WTC11 (cell line): ENCODE measurements at regions not wholly inside any gene's neighbourhood (a gene's known extent, or its start where the extent isn't known, plus 50 kb on each side); places are given as distances from the start of the nearest gene placed in this dataset.

Experiments
- ATAC-seq: fragments of 200-7000 bp; cut with Tn5 transposase; 2 replicates; pipeline ENCODE4 v1.10.0; 2021; ENCODE audit warnings: mild to moderate bottlenecking, moderate library complexity
- CTCF ChIA-PET: fragments of 300-600 bp; sonication (Branson Sonifier 250); formaldehyde crosslinking; loops from one replicate; lab custom pipeline; 2021; ENCODE audit warnings: antibody characterized with exemption; lab: Charles Lee
- POLR2A ChIA-PET: fragments of 350-600 bp; sonication (Branson Sonifier 250); formaldehyde crosslinking; loops from one replicate; lab custom pipeline; 2021; ENCODE audit warnings: antibody characterized with exemption; lab: Charles Lee
- DNase-seq: peaks from one replicate; pipeline ENCODE4 v3.0.0; 2021; ENCODE audit warnings: low spot score
- H3K27ac Mint-ChIP-seq: 2 replicates; pipeline ENCODE4 v1.8.0; 2021; ENCODE audit warnings: mixed read lengths
- H3K27me3 Mint-ChIP-seq: 2 replicates; pipeline ENCODE4 v1.8.0; 2021; ENCODE audit warnings: low read depth, mild to moderate bottlenecking, moderate library complexity, mixed read lengths
- H3K36me3 Mint-ChIP-seq: 2 replicates; pipeline ENCODE4 v1.8.0; 2021; ENCODE audit warnings: mixed read lengths
- H3K4me1 Mint-ChIP-seq: 2 replicates; pipeline ENCODE4 v1.8.0; 2022; ENCODE audit warnings: mixed read lengths
- H3K4me3 Mint-ChIP-seq: 2 replicates; pipeline ENCODE4 v1.8.0; 2021; ENCODE audit warnings: mild to moderate bottlenecking, moderate library complexity, mixed read lengths
- H3K9me3 Mint-ChIP-seq: 2 replicates; pipeline ENCODE4 v1.8.0; 2021; ENCODE audit warnings: mixed read lengths
- ATF1 ChIP-seq: sonication (generic); formaldehyde crosslinking; IDR thresholded peaks from 2 replicates; pipeline ENCODE4 v1.8.1; 2023; ENCODE audit warnings: mild to moderate bottlenecking, moderate library complexity, missing genetic modification reagents
- EMX1 ChIP-seq: fragments of 250-450 bp; sonication (Bioruptor Pico); IDR thresholded peaks from 2 replicates; pipeline ENCODE4 v1.8.0; 2021; ENCODE audit warnings: mild to moderate bottlenecking
- ESRRA ChIP-seq: sonication (generic); formaldehyde crosslinking; IDR thresholded peaks from 2 replicates; pipeline ENCODE4 v1.8.1; 2022; ENCODE audit warnings: mild to moderate bottlenecking, missing genetic modification reagents, borderline replicate concordance
- FOXJ3 ChIP-seq: sonication (generic); formaldehyde crosslinking; IDR thresholded peaks from 2 replicates; pipeline ENCODE4 v1.9.0; 2021; ENCODE audit warnings: missing genetic modification reagents, mild to moderate bottlenecking, borderline replicate concordance
- GRHL2 ChIP-seq: fragments of 250-450 bp; sonication (Bioruptor Pico); IDR thresholded peaks from 2 replicates; pipeline ENCODE4 v1.8.0; 2022; ENCODE audit warnings: mild to moderate bottlenecking, moderate library complexity; ENCODE audit not compliant: insufficient replicate concordance, severe bottlenecking
- JAZF1 ChIP-seq: fragments of 250-450 bp; sonication (Bioruptor Pico); IDR thresholded peaks from 2 replicates; pipeline ENCODE4 v1.9.0; 2021; ENCODE audit warnings: moderate library complexity, mild to moderate bottlenecking, inconsistent platforms
- NFE2L1 ChIP-seq: sonication (generic); formaldehyde crosslinking; IDR thresholded peaks from 2 replicates; pipeline ENCODE4 v1.8.1; 2023; ENCODE audit warnings: missing genetic modification reagents
- SMAD4 ChIP-seq: sonication (generic); formaldehyde crosslinking; IDR thresholded peaks from 2 replicates; pipeline ENCODE4 v1.8.0; 2022; ENCODE audit warnings: mild to moderate bottlenecking, missing genetic modification reagents
- ZNF232 ChIP-seq: sonication (generic); formaldehyde crosslinking; IDR thresholded peaks from 2 replicates; pipeline ENCODE4 v1.8.0; 2022; ENCODE audit warnings: mild to moderate bottlenecking, missing genetic modification reagents
- ZNF671 ChIP-seq: fragments of 250-450 bp; sonication (Bioruptor Pico); IDR thresholded peaks from 2 replicates; pipeline ENCODE4 v1.8.0; 2021; ENCODE audit warnings: mild to moderate bottlenecking
- TF ChIP-seq, protein P1 (sequence below): sonication (generic); formaldehyde crosslinking; IDR thresholded peaks from 2 replicates; pipeline ENCODE4 v1.8.0; 2023; ENCODE audit warnings: missing genetic modification reagents, mild to moderate bottlenecking, borderline replicate concordance
- TF ChIP-seq, protein P2 (sequence below): sonication (generic); formaldehyde crosslinking; IDR thresholded peaks from 2 replicates; pipeline ENCODE4 v1.8.1; 2022; ENCODE audit warnings: missing genetic modification reagents, borderline replicate concordance
- TF ChIP-seq, protein P3 (sequence below): sonication (generic); formaldehyde crosslinking; IDR thresholded peaks from 2 replicates; pipeline ENCODE4 v1.8.0; 2023; ENCODE audit warnings: missing genetic modification reagents
- TF ChIP-seq, protein P4 (sequence below): sonication (generic); formaldehyde crosslinking; IDR thresholded peaks from 2 replicates; pipeline ENCODE4 v1.8.1; 2023; ENCODE audit warnings: mild to moderate bottlenecking, moderate library complexity, missing genetic modification reagents
- TF ChIP-seq, protein P5 (sequence below): sonication (generic); formaldehyde crosslinking; IDR thresholded peaks from 2 replicates; pipeline ENCODE4 v1.8.0; 2022; ENCODE audit warnings: mild to moderate bottlenecking, missing genetic modification reagents
- TF ChIP-seq, protein P6 (sequence below): fragments of 250-450 bp; sonication (Bioruptor Pico); IDR thresholded peaks from 2 replicates; pipeline ENCODE4 v1.8.0; 2021; ENCODE audit warnings: mild to moderate bottlenecking
- TF ChIP-seq, protein P7 (sequence below): sonication (generic); formaldehyde crosslinking; conservative IDR thresholded peaks from 2 replicates; pipeline ENCODE4 v1.8.1; 2023; ENCODE audit warnings: mild to moderate bottlenecking, low read depth, missing genetic modification reagents, moderate library complexity

GRCh38 chr21:15309721-15310120 is 244.9 kb upstream of the NRIP1 start (continued):
- TF ChIP-seq, protein P1, sequence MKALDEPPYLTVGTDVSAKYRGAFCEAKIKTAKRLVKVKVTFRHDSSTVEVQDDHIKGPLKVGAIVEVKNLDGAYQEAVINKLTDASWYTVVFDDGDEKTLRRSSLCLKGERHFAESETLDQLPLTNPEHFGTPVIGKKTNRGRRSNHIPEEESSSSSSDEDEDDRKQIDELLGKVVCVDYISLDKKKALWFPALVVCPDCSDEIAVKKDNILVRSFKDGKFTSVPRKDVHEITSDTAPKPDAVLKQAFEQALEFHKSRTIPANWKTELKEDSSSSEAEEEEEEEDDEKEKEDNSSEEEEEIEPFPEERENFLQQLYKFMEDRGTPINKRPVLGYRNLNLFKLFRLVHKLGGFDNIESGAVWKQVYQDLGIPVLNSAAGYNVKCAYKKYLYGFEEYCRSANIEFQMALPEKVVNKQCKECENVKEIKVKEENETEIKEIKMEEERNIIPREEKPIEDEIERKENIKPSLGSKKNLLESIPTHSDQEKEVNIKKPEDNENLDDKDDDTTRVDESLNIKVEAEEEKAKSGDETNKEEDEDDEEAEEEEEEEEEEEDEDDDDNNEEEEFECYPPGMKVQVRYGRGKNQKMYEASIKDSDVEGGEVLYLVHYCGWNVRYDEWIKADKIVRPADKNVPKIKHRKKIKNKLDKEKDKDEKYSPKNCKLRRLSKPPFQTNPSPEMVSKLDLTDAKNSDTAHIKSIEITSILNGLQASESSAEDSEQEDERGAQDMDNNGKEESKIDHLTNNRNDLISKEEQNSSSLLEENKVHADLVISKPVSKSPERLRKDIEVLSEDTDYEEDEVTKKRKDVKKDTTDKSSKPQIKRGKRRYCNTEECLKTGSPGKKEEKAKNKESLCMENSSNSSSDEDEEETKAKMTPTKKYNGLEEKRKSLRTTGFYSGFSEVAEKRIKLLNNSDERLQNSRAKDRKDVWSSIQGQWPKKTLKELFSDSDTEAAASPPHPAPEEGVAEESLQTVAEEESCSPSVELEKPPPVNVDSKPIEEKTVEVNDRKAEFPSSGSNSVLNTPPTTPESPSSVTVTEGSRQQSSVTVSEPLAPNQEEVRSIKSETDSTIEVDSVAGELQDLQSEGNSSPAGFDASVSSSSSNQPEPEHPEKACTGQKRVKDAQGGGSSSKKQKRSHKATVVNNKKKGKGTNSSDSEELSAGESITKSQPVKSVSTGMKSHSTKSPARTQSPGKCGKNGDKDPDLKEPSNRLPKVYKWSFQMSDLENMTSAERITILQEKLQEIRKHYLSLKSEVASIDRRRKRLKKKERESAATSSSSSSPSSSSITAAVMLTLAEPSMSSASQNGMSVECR (CRISPR knock-in tag): no peak
- TF ChIP-seq, protein P2, sequence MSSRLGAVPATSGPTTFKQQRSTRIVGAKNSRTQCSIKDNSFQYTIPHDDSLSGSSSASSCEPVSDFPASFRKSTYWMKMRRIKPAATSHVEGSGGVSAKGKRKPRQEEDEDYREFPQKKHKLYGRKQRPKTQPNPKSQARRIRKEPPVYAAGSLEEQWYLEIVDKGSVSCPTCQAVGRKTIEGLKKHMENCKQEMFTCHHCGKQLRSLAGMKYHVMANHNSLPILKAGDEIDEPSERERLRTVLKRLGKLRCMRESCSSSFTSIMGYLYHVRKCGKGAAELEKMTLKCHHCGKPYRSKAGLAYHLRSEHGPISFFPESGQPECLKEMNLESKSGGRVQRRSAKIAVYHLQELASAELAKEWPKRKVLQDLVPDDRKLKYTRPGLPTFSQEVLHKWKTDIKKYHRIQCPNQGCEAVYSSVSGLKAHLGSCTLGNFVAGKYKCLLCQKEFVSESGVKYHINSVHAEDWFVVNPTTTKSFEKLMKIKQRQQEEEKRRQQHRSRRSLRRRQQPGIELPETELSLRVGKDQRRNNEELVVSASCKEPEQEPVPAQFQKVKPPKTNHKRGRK (CRISPR knock-in tag): no peak
- no peak for TF ChIP-seq ZNF232 (CRISPR knock-in tag)
- no peak for TF ChIP-seq ATF1
- TF ChIP-seq, protein P3, sequence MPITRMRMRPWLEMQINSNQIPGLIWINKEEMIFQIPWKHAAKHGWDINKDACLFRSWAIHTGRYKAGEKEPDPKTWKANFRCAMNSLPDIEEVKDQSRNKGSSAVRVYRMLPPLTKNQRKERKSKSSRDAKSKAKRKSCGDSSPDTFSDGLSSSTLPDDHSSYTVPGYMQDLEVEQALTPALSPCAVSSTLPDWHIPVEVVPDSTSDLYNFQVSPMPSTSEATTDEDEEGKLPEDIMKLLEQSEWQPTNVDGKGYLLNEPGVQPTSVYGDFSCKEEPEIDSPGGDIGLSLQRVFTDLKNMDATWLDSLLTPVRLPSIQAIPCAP (CRISPR knock-in tag): no peak
- TF ChIP-seq, protein P4, sequence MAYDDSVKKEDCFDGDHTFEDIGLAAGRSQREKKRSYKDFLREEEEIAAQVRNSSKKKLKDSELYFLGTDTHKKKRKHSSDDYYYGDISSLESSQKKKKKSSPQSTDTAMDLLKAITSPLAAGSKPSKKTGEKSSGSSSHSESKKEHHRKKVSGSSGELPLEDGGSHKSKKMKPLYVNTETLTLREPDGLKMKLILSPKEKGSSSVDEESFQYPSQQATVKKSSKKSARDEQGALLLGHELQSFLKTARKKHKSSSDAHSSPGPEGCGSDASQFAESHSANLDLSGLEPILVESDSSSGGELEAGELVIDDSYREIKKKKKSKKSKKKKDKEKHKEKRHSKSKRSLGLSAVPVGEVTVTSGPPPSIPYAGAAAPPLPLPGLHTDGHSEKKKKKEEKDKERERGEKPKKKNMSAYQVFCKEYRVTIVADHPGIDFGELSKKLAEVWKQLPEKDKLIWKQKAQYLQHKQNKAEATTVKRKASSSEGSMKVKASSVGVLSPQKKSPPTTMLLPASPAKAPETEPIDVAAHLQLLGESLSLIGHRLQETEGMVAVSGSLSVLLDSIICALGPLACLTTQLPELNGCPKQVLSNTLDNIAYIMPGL (CRISPR knock-in tag): no peak
- no peak for TF ChIP-seq NFE2L1 (CRISPR knock-in tag)
- TF ChIP-seq ESRRA (CRISPR knock-in tag): no peak

DNA sequence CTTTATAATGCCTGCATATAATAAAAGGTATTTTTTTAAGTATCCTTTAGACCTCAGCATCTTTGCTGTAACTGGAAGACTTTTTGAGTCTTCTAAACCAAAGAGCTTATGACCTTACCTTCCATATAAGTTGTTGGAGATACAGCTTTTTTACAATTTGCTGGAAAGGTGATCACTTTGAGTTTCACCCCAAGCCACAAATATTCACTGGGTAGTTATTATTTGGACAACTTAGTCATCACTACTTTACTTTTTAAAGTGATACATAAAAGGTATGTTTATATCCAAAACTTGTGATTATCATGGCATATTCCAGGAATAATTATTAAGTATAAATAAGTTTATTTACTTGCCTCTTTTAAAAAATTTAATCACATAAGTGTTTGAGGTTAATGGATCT is 246.7 kb upstream of the NRIP1 start:
- Mint-ChIP-seq H3K4me1 (no peaks in the 10 kb centered on the region), H3K36me3 (no peaks in the 10 kb centered on the region), H3K9me3 (no peaks in the 10 kb centered on the region), H3K27me3 (no peaks in the 10 kb centered on the region; the same call in 1 of the 2 replicates), H3K27ac (no peak overlapping the region), H3K4me3 (no peak overlapping the region)
- POLR2A ChIA-PET: no interaction called here
- ATAC-seq (no peak), DNase-seq (no peak)
- CTCF ChIA-PET: no interaction called here
- TF ChIP-seq ZNF671 (CRISPR knock-in tag) (no peak), FOXJ3 (no peak), GRHL2 (CRISPR knock-in tag) (no peak), EMX1 (CRISPR knock-in tag) (no peak), JAZF1 (CRISPR knock-in tag) (no peak), SMAD4 (CRISPR knock-in tag) (no peak), ATF1 (no peak)
- TF ChIP-seq, protein P5, sequence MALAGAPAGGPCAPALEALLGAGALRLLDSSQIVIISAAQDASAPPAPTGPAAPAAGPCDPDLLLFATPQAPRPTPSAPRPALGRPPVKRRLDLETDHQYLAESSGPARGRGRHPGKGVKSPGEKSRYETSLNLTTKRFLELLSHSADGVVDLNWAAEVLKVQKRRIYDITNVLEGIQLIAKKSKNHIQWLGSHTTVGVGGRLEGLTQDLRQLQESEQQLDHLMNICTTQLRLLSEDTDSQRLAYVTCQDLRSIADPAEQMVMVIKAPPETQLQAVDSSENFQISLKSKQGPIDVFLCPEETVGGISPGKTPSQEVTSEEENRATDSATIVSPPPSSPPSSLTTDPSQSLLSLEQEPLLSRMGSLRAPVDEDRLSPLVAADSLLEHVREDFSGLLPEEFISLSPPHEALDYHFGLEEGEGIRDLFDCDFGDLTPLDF (CRISPR knock-in tag): no peak
- TF ChIP-seq, protein P6, sequence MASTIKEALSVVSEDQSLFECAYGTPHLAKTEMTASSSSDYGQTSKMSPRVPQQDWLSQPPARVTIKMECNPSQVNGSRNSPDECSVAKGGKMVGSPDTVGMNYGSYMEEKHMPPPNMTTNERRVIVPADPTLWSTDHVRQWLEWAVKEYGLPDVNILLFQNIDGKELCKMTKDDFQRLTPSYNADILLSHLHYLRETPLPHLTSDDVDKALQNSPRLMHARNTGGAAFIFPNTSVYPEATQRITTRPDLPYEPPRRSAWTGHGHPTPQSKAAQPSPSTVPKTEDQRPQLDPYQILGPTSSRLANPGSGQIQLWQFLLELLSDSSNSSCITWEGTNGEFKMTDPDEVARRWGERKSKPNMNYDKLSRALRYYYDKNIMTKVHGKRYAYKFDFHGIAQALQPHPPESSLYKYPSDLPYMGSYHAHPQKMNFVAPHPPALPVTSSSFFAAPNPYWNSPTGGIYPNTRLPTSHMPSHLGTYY (CRISPR knock-in tag): no peak
- TF ChIP-seq, protein P7, sequence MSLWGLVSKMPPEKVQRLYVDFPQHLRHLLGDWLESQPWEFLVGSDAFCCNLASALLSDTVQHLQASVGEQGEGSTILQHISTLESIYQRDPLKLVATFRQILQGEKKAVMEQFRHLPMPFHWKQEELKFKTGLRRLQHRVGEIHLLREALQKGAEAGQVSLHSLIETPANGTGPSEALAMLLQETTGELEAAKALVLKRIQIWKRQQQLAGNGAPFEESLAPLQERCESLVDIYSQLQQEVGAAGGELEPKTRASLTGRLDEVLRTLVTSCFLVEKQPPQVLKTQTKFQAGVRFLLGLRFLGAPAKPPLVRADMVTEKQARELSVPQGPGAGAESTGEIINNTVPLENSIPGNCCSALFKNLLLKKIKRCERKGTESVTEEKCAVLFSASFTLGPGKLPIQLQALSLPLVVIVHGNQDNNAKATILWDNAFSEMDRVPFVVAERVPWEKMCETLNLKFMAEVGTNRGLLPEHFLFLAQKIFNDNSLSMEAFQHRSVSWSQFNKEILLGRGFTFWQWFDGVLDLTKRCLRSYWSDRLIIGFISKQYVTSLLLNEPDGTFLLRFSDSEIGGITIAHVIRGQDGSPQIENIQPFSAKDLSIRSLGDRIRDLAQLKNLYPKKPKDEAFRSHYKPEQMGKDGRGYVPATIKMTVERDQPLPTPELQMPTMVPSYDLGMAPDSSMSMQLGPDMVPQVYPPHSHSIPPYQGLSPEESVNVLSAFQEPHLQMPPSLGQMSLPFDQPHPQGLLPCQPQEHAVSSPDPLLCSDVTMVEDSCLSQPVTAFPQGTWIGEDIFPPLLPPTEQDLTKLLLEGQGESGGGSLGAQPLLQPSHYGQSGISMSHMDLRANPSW (CRISPR knock-in tag): no peak
- TF ChIP-seq, protein P3 (CRISPR knock-in tag): no peak
